Subcutaneous abdominal adipose tissue (tissue), 5 donors: ENCODE measurements at regions not wholly inside any gene's neighbourhood (a gene's known extent, or its start where the extent isn't known, plus 50 kb on each side); places are given as distances from the start of the nearest gene placed in this dataset.
"Not testable (repeated sequence)": the region's sequence is repeated elsewhere in the genome, so short reads cannot be mapped to it uniquely, and the experiment has no call there.

ENCODE experiments used
- H3K27ac ChIP-seq: one replicate; pipeline ENCODE4 v1.7.0; 2013; ENCODE audit warnings: low read depth, mild to moderate bottlenecking, inconsistent platforms, low read length, moderate library complexity
- H3K27me3 ChIP-seq, 5 donors: one replicate each; pipeline ENCODE4 v1.7.0; 2013; ENCODE audit warnings: low read length in 5 of 5, inconsistent platforms in 1 of 5; ENCODE audit not compliant: control insufficient read depth in 5 of 5, insufficient read depth in 4 of 5
- H3K36me3 ChIP-seq, 5 donors: one replicate each; pipeline ENCODE4 v1.7.0; 2013; ENCODE audit warnings: low read length in 5 of 5; ENCODE audit not compliant: control insufficient read depth in 5 of 5, insufficient read depth in 5 of 5
- H3K4me1 ChIP-seq, 5 donors: one replicate each; pipeline ENCODE4 v1.7.0; 2013; ENCODE audit warnings: low read length in 5 of 5, mild to moderate bottlenecking in 3 of 5, moderate library complexity in 1 of 5; ENCODE audit not compliant: control insufficient read depth in 5 of 5, insufficient read depth in 5 of 5
- H3K4me3 ChIP-seq, 5 donors: one replicate each; pipeline ENCODE4 v1.7.0; 2013; ENCODE audit warnings: low read length in 5 of 5, low read depth in 1 of 5
- H3K9ac ChIP-seq, 5 donors: one replicate each; pipeline ENCODE4 v1.7.0; 2013; ENCODE audit warnings: low read length in 5 of 5, mild to moderate bottlenecking in 4 of 5, moderate library complexity in 3 of 5
- H3K9me3 ChIP-seq, 5 donors: one replicate each; pipeline ENCODE4 v1.7.0; 2013; ENCODE audit warnings: low read length in 5 of 5; ENCODE audit not compliant: control insufficient read depth in 5 of 5
- donor health status: healthy.
- donor health status: healthy.
- donor health status: healthy.
- donor health status: healthy.
- donor health status: healthy.

- Histone ChIP-seq H3K27ac (no peak overlapping the region), H3K27me3 (no peaks in the 10 kb centered on the region), H3K4me3 (no peak overlapping the region), H3K4me1 (no peaks in the 10 kb centered on the region), H3K9me3 (peaks cover 2 to 8% (median 7%) of the 10 kb centered on the region in 5 donors), H3K36me3 (no peaks in the 10 kb centered on the region), H3K9ac (no peak overlapping the region)
Measured at GRCh38 chr4:63080934-63081333, 1328.3 kb downstream of the TECRL start.

GRCh38 chr4:63063760-63064159 lies 1345.5 kb downstream of the TECRL start:
- H3K36me3 ChIP-seq = no peaks in the 10 kb centered on the region
- H3K9ac ChIP-seq = no peak overlapping the region
- no peaks in the 10 kb centered on the region for H3K27me3 ChIP-seq
- no peaks in the 10 kb centered on the region for H3K9me3 ChIP-seq
- H3K4me3 ChIP-seq = no peak overlapping the region
- no peak overlapping the region for H3K27ac ChIP-seq
- H3K4me1 ChIP-seq = no peaks in the 10 kb centered on the region

DNA sequence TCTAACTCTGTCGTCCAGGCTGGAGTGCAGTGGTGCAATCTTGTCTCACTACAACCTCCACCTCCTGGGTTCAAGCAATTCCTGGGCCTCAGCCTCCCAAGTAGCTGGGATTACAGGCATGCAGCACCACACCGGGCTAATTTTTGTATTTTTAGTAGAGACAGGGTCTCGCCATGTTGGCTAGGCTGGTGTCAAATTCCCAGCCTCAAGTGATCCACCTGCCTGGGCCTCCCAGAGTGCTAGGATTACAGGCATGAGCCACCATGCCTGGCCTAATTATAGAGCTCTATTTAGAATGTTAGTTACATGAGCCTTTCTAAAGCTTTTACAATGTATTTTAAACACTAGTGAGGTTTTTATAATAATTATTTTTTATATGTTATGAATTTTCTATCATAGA lies 1346.4 kb downstream of the TECRL start:
- not testable (repeated sequence) for H3K27me3 ChIP-seq, H3K9me3 ChIP-seq

GRCh38 chr4:63049726-63050125 lies 1359.5 kb downstream of the TECRL start:
- no peaks in the 10 kb centered on the region for H3K27me3 ChIP-seq
- H3K4me3 ChIP-seq = no peak overlapping the region
- no peak overlapping the region for H3K27ac ChIP-seq
- no peak overlapping the region for H3K9ac ChIP-seq
- H3K36me3 ChIP-seq = no peaks in the 10 kb centered on the region
- H3K4me1 ChIP-seq = no peaks in the 10 kb centered on the region
- H3K9me3 ChIP-seq = peaks cover 0 to 14% (median 4%) of the 10 kb centered on the region in 5 donors

More for the DNA sequence above, 1346.4 kb downstream of the TECRL start:
- not testable (repeated sequence) for H3K4me3 ChIP-seq, H3K36me3 ChIP-seq, H3K27ac ChIP-seq, H3K9ac ChIP-seq, H3K4me1 ChIP-seq

GRCh38 chr4:63049278-63049677 lies 1360.0 kb downstream of the TECRL start:
- Histone ChIP-seq H3K27ac (no peak overlapping the region), H3K9ac (no peak overlapping the region), H3K4me3 (no peak overlapping the region), H3K27me3 (no peaks in the 10 kb centered on the region), H3K36me3 (no peaks in the 10 kb centered on the region), H3K4me1 (no peaks in the 10 kb centered on the region), H3K9me3 (peaks cover 0 to 14% (median 4%) of the 10 kb centered on the region in 5 donors)

GRCh38 chr4:63036159-63036866 lies 1372.9 kb downstream of the TECRL start:
- H3K27me3 ChIP-seq = no peaks in the 10 kb centered on the region
- H3K9me3 ChIP-seq = no peaks in the 10 kb centered on the region
- no peaks in the 10 kb centered on the region for H3K4me1 ChIP-seq
- H3K9ac ChIP-seq = no peak overlapping the region
- no peak overlapping the region for H3K27ac ChIP-seq
- no peak overlapping the region for H3K4me3 ChIP-seq
- H3K36me3 ChIP-seq = no peaks in the 10 kb centered on the region

DNA sequence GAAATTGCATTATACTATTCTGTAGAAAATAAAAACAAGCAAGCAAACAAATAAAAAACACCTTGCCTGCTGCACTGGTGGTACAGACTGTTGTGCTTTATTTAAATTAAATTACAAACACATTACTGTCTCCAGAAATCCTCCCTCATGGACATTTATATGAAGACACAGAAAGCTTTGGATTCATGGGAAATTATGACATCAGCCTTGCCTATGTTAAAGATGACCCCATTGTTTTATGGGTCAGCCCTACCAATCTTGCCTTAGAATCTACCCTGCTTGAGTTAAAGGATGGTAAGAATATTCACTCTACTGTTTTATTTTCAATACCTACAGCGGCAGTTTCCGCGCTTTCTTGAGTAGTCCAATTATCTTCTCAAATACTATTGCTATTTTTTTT lies 1379.9 kb downstream of the TECRL start:
- no peaks in the 10 kb centered on the region for H3K4me1 ChIP-seq
- no peak overlapping the region for H3K4me3 ChIP-seq
- H3K27me3 ChIP-seq = no peaks in the 10 kb centered on the region
- H3K9ac ChIP-seq = no peak overlapping the region
- no peak overlapping the region for H3K27ac ChIP-seq
- no peaks in the 10 kb centered on the region for H3K36me3 ChIP-seq
- H3K9me3 ChIP-seq = peaks cover 0 to 2% (median 0%) of the 10 kb centered on the region in 5 donors

DNA sequence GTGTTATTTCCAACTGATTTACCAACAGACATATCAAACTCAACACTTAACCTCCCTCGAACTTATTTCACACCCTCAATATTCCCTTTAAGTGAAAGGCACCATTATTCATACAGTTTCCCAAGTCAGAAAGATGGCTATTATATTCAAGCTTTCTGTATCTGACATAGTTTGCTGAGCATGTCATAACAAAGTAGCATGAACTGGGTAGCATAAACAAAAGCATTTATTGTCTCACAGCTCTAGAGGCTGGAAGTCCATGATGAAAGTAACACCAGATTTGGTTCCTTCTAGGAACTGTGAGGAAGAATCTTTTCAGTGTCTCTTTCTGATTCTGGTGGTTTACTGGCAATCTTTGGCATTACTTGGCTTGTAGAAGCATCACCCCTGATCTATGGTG lies 1388.6 kb downstream of the TECRL start:
- H3K4me3 ChIP-seq = no peak overlapping the region
- no peaks in the 10 kb centered on the region for H3K9me3 ChIP-seq
- no peaks in the 10 kb centered on the region for H3K4me1 ChIP-seq
- H3K9ac ChIP-seq = no peak overlapping the region
- H3K27ac ChIP-seq = no peak overlapping the region
- no peaks in the 10 kb centered on the region for H3K27me3 ChIP-seq
- H3K36me3 ChIP-seq = no peaks in the 10 kb centered on the region

DNA sequence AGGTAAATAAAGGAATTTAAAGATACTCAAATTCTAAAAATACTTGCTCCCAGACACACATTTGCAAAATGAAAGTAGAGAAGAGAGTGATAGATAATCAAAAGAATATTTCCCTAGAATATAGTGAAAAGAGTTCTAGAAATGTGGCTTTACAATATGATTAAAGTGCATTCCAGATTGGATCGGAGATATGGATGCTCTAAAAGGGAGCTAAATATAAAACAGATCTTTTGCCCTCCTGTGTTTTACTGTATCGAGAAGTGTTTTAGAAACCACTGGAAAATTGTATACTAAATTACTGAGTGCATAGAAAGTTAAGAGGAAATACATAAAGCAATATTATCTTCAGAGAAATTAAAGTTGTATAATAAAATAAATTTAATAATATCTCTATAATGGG lies 1392.0 kb downstream of the TECRL start:
- no peak overlapping the region for H3K4me3 ChIP-seq
- no peak overlapping the region for H3K27ac ChIP-seq
- H3K27me3 ChIP-seq = no peaks in the 10 kb centered on the region
- H3K9me3 ChIP-seq = no peaks in the 10 kb centered on the region
- no peak overlapping the region for H3K9ac ChIP-seq
- H3K4me1 ChIP-seq = no peaks in the 10 kb centered on the region
- H3K36me3 ChIP-seq = no peaks in the 10 kb centered on the region

GRCh38 chr4:62970846-62971245 lies 1438.4 kb downstream of the TECRL start:
- Histone ChIP-seq H3K27me3 (no peaks in the 10 kb centered on the region), H3K9me3 (peaks cover 0 to 2% (median 0%) of the 10 kb centered on the region in 5 donors)

More at GRCh38 chr4:62970846-62971245, 1438.4 kb downstream of the TECRL start:
- Histone ChIP-seq H3K9ac (no peak overlapping the region), H3K4me3 (no peak overlapping the region), H3K27ac (no peak overlapping the region), H3K4me1 (no peaks in the 10 kb centered on the region), H3K36me3 (no peaks in the 10 kb centered on the region)
